SH-SY5Y (cell line): ENCODE measurements at regions not wholly inside any gene's neighbourhood (a gene's known extent, or its start where the extent isn't known, plus 50 kb on each side); places are given as distances from the start of the nearest gene placed in this dataset.

Experiments used
- GATA2 ChIP-seq: IDR thresholded peaks from 2 replicates; pipeline ENCODE4 v1.6.1; 2011; ENCODE audit warnings: mild to moderate bottlenecking, low read depth, low read length
- GATA3 ChIP-seq: IDR thresholded peaks from 2 replicates; pipeline ENCODE4 v1.6.1; 2011; ENCODE audit warnings: low read depth, mild to moderate bottlenecking, low read length, moderate library complexity

GRCh38 chr10:128302808-128303207 lies 176.6 kb upstream of the MKI67 start:
- TF ChIP-seq GATA2: no peak
- no peak for TF ChIP-seq GATA3
